Kidney tubule cell (primary cell): ENCODE measurements at regions not wholly inside any gene's neighbourhood (a gene's known extent, or its start where the extent isn't known, plus 50 kb on each side); places are given as distances from the start of the nearest gene placed in this dataset.

Source experiments
- DNase-seq: peaks from one replicate; pipeline ENCODE4 v3.0.0-alpha.2; 2018; ENCODE audit warnings: low spot score

- DNase-seq, result no peak
These were observed 1744.8 kb upstream of the MIR17HG start for GRCh38 chr13:89602655-89603054.

GRCh38 chr13:89603187-89603586, 1744.3 kb upstream of the MIR17HG start:
- no peak for DNase-seq

GRCh38 chr13:89609318-89609717, 1738.2 kb upstream of the MIR17HG start:
- DNase-seq, result no peak

- DNase-seq, result no peak
These were observed 1737.2 kb upstream of the MIR17HG start for GRCh38 chr13:89610331-89610730.

- DNase-seq, result no peak
These were observed 1736.6 kb upstream of the MIR17HG start for GRCh38 chr13:89610881-89611280.

DNA sequence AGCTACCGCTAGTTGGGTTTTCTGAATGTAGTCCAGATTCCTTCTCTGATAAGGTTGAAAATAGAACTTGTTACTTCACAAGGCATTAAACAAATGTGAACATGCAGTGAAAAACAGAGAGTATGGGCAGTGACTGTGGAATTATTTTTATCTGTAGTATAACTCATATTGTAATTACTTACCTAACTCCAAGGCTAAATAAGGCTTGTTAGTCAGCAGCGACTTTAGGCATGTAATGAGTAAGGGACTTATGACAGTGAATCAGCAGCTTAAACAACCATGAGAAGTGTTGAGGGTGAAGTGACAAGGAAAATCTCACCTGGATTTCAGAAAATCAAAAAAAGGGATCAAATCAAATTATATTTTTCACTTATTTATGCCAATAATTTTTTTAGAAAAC, 1719.5 kb upstream of the MIR17HG start:
- DNase-seq, result peak; percentile 91

GRCh38 chr13:89628567-89628966, 1718.9 kb upstream of the MIR17HG start:
- DNase-seq, result peak; percentile 6

GRCh38 chr13:89650226-89650625, 1697.3 kb upstream of the MIR17HG start:
- DNase-seq, result no peak

- DNase-seq, result peak; percentile 24
These were observed 1686.7 kb upstream of the MIR17HG start for GRCh38 chr13:89660752-89661151.

- DNase-seq, result no peak
These were observed 1673.6 kb upstream of the MIR17HG start for GRCh38 chr13:89673789-89674311.

DNA sequence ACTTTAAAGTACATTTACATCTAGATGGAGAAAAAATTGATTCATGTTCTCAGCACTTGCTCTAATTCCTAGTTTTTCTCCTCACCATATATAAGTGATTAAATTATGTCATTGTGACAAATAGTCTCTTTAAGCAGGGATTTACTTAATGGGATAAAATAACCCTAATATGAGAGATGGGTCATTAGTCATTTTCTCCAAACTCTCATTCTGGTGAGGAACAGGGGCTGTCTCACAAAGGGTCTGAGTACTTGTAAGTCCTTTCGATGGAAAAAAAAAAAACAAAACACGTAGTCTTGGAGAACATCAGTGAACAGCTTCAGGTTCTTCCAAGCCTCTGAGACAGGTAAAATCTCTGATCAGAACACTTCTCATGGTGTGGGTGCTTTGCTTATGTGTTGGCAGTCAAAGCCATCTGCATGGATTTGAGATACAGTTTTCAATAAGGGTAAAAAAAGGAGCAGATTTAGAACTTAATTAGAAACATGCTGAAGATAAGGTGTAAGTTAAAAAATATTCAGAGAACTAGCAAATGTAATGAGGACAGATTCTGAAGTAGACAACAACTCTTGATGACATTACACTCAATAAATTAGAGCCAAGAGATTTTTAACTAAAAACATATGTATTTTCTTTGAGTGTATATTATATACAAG, 1668.9 kb upstream of the MIR17HG start:
- no peak for DNase-seq

DNA sequence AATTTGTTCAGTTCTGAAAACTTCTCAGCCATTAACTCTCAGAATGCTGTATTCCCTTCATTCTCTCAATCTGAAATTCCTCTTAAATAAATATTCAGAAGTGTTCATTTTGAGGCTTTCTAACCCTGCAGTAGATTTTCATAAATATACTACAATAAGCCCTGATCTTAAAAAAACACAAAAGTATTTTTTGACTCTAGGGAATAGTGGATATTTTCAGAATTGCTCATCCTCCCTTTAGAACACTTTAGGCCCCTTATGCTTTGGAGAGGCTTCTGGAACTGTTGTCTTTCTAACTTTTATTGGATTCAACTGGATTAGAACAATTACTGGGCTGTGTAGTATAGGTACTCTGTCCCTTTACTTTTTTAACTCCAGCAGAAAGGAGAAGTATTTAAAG, 1662.6 kb upstream of the MIR17HG start:
- no peak for DNase-seq

- peak; percentile 4 for DNase-seq
These were observed 1661.3 kb upstream of the MIR17HG start for GRCh38 chr13:89686171-89686570.

- DNase-seq, result no peak
These were observed 1660.4 kb upstream of the MIR17HG start for GRCh38 chr13:89687066-89687465.

GRCh38 chr13:89688918-89689317, 1658.6 kb upstream of the MIR17HG start:
- peak; percentile 12 for DNase-seq

DNA sequence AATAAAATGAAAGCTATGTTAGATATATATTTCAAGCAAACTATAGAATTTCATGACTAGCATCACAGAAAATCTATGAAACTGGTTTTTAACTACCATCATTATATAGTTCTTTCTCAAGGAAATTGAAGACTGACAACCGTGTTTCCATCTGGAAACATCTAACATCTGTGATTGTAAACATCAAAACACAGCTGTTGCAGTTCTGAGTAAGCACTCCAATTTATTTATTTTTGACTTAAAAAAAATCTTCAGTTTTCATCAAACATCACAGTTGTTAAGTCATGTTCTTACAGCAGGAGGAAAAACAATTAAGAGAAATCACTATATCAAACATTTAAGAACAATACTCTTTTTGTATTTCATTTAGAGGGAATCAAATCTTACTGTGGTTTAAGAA, 1653.0 kb upstream of the MIR17HG start:
- DNase-seq, result no peak

GRCh38 chr13:89695343-89696257, 1651.9 kb upstream of the MIR17HG start:
- peak; percentile 69 for DNase-seq

DNA sequence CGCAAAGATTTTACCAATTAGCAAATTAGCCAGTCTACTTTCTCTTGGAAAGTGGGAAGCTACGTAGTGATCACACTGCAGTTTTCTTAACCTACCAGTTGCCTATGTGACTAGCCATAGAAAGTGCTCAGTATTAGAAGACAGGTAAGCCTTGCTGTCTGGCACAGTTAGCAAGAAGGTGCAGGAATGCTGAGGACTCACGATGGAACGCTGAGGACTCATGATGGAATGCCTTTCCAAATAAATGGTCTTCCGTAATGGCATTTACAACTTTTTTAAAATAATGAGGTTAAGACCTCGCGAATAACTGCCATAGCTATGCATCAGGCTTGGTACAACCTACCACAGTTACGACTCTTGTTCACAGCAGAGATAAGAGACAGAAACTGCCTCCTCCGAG, 1645.6 kb upstream of the MIR17HG start:
- no peak for DNase-seq

- no peak for DNase-seq
These were observed 1643.4 kb upstream of the MIR17HG start for GRCh38 chr13:89704040-89704439.

DNA sequence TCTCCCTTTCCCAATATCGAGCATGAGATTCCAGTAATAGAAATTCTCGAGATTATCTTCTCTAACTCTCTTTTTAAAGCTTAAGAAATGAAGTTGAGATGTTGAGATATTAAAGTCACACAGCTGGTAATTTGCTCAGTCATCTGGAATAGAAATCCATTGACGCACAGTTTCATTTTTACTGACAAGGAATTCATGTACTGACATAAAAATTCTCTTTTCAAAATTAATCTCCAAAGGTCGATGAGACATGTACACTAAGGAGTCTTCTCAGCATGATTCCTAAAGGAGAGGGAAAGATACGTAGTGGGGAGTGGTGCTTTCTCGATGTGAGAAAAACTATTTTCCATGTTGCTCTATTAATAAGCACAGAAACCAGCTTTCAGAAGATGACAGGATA, 1639.5 kb upstream of the MIR17HG start:
- DNase-seq, result no peak

GRCh38 chr13:89721216-89721615, 1626.3 kb upstream of the MIR17HG start:
- no peak for DNase-seq

DNA sequence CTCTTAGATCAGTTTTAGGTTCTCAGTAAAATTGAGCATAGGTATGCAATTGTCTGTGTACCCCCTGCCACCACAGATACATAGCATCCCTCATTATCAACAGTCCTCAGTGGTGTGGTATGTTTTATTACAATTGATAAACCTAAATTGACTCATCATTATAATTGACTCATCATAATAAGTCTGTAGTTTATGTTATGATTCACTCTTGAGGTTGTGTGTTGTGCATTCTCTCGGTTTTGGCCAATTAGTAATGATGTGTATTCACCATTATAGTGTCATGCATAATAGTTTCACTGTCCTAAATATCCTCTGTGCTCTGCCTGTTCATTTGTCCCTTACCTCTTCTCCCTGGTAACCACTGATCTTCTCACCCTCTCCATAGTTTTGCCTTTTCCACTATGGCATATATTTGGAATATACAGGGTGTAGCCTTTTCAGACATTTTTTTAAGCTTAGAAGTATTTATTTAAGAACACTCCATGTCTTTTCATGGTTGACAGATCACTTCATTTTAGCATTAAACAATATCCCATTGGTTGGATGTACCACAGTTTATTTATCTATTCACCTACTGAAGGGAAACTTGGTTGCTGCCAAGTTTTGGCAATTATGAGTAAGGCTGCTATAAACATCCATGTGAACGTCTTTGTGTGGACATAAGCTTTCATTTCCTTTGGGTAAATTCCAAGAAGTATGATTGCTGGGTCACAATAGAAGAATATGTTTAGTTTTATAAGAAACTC, 1620.6 kb upstream of the MIR17HG start:
- DNase-seq, result peak; percentile 76
